ENCODE measurements at regions not wholly inside any gene's neighbourhood (a gene's known extent, or its start where the extent isn't known, plus 50 kb on each side); places are given as distances from the start of the nearest gene placed in this dataset.

DNA sequence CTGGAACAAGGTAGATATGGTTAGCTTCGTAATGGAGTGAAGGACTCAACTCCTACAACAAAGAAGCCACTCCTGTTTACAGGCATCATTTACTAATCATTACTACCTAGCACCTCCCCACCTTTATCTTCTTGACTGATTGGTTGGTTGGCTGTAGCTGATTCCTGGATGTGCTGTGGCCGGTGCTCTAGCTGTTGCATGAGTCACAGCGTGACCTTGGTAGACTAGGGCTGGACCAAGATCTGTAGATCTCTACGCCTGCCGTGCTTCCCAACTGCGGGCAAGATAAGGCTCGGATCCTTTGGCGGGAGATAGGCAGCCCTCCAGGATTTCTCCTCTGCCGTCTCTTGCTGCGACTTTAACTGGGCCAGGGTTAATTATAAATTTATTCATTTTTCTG is 194.3 kb upstream of the SOX11 start:
- Histone ChIP-seq H3K27ac (no peak overlapping the region), H3K9me3 (ENCODE audit: control insufficient read depth, low read length) (no peaks in the 10 kb centered on the region), H3K9ac (no peak overlapping the region), H3K36me3 (ENCODE audit: control insufficient read depth, insufficient read depth, low read length) (no peaks in the 10 kb centered on the region), H2AFZ (no peak overlapping the region), H3K4me1 (no peaks in the 10 kb centered on the region), H3K79me2 (no peaks in the 10 kb centered on the region), H3K4me3 (ENCODE audit: low read depth, low read length) (no peak overlapping the region), H3K27me3 (ENCODE audit: control insufficient read depth, insufficient read depth, low read length) (no peaks in the 10 kb centered on the region), H3K4me2 (ENCODE audit: low read length) (no peak overlapping the region)
- TF ChIP-seq, protein P1, sequence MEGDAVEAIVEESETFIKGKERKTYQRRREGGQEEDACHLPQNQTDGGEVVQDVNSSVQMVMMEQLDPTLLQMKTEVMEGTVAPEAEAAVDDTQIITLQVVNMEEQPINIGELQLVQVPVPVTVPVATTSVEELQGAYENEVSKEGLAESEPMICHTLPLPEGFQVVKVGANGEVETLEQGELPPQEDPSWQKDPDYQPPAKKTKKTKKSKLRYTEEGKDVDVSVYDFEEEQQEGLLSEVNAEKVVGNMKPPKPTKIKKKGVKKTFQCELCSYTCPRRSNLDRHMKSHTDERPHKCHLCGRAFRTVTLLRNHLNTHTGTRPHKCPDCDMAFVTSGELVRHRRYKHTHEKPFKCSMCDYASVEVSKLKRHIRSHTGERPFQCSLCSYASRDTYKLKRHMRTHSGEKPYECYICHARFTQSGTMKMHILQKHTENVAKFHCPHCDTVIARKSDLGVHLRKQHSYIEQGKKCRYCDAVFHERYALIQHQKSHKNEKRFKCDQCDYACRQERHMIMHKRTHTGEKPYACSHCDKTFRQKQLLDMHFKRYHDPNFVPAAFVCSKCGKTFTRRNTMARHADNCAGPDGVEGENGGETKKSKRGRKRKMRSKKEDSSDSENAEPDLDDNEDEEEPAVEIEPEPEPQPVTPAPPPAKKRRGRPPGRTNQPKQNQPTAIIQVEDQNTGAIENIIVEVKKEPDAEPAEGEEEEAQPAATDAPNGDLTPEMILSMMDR (IDR thresholded peaks at IDR 0.05): no peak

DNA sequence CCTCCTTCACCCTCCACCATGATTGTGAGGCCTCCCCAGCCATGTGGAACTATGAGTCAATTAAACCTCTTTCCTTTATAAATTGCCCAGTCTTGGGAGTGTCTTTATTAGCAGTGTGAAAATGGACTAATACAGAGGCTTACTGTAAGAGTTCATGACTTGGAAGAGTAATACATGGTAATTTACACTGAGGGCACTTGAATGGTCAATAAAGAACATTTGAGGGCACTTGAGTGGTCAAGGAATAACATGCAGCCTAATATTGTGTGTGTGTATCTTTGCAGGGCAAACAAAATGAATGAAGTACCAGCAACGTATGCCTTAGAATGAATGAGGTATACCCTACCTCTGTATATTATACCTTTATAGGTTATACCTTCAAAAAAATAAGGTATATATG is 190.4 kb upstream of the SOX11 start:
- no peak overlapping the region for H3K9ac ChIP-seq
- TF ChIP-seq, protein P1 (IDR thresholded peaks at IDR 0.05): no peak
- H3K79me2 ChIP-seq: no peaks in the 10 kb centered on the region

GRCh38 chr2:5502385-5502784 is 189.8 kb upstream of the SOX11 start:
- H3K4me1 ChIP-seq: no peaks in the 10 kb centered on the region
- no peak overlapping the region for H3K27ac ChIP-seq
- H3K36me3 ChIP-seq (ENCODE audit: control insufficient read depth, insufficient read depth, low read length): no peaks in the 10 kb centered on the region
- TF ChIP-seq, protein P1 (IDR thresholded peaks at IDR 0.05): no peak
- H3K79me2 ChIP-seq: no peaks in the 10 kb centered on the region
- no peaks in the 10 kb centered on the region for H3K9me3 ChIP-seq (ENCODE audit: control insufficient read depth, low read length)
- no peak overlapping the region for H3K9ac ChIP-seq
- no peak overlapping the region for H3K4me3 ChIP-seq (ENCODE audit: low read depth, low read length)
- no peak overlapping the region for H2AFZ ChIP-seq
- no peak overlapping the region for H3K4me2 ChIP-seq (ENCODE audit: low read length)
- no peaks in the 10 kb centered on the region for H3K27me3 ChIP-seq (ENCODE audit: control insufficient read depth, insufficient read depth, low read length)

More for the DNA sequence above, 190.4 kb upstream of the SOX11 start:
- Histone ChIP-seq H2AFZ (no peak overlapping the region), H3K27me3 (ENCODE audit: control insufficient read depth, insufficient read depth, low read length) (no peaks in the 10 kb centered on the region), H3K36me3 (ENCODE audit: control insufficient read depth, insufficient read depth, low read length) (no peaks in the 10 kb centered on the region), H3K4me3 (ENCODE audit: low read depth, low read length) (no peak overlapping the region), H3K4me2 (ENCODE audit: low read length) (no peak overlapping the region), H3K9me3 (ENCODE audit: control insufficient read depth, low read length) (no peaks in the 10 kb centered on the region), H3K27ac (no peak overlapping the region), H3K4me1 (no peaks in the 10 kb centered on the region)

- Histone ChIP-seq H3K27ac (no peak overlapping the region), H3K36me3 (ENCODE audit: control insufficient read depth, insufficient read depth, low read length) (no peaks in the 10 kb centered on the region), H3K9ac (no peak overlapping the region), H3K4me1 (no peaks in the 10 kb centered on the region), H3K4me3 (ENCODE audit: low read depth, low read length) (no peak overlapping the region), H3K4me2 (ENCODE audit: low read length) (no peak overlapping the region), H3K27me3 (ENCODE audit: control insufficient read depth, insufficient read depth, low read length) (no peaks in the 10 kb centered on the region), H2AFZ (no peak overlapping the region), H3K9me3 (ENCODE audit: control insufficient read depth, low read length) (no peaks in the 10 kb centered on the region), H3K79me2 (no peaks in the 10 kb centered on the region)
- TF ChIP-seq, protein P1 (IDR thresholded peaks at IDR 0.05): no peak
Observed at GRCh38 chr2:5504756-5505155, 187.4 kb upstream of the SOX11 start.

DNA sequence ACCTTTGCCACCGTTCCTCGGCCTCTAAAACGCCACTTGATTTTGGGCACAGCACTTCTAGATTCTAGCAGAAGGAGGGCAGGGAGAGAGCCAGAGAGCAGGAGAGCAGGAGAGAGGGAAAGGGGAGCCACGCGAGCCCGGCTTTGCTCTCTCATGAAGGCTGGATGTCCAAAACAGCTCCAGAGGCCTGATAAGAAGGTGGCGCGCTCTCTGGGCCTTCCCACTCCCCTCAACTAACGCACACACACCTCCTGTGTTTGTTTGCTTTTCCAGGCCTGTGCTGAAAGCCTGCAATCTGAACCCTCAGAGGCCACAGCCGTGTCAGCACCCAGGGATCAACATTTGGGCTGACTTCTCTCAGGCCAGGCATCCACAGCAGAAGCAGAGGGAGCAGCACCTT is 184.8 kb upstream of the SOX11 start:
- no peaks in the 10 kb centered on the region for H3K9me3 ChIP-seq (ENCODE audit: control insufficient read depth, low read length)
- H3K9ac ChIP-seq: no peak overlapping the region
- no peak overlapping the region for H3K4me2 ChIP-seq (ENCODE audit: low read length)
- no peaks in the 10 kb centered on the region for H3K36me3 ChIP-seq (ENCODE audit: control insufficient read depth, insufficient read depth, low read length)
- no peaks in the 10 kb centered on the region for H3K79me2 ChIP-seq
- H3K4me3 ChIP-seq (ENCODE audit: low read depth, low read length): no peak overlapping the region
- no peak overlapping the region for H3K27ac ChIP-seq
- no peak overlapping the region for H2AFZ ChIP-seq
- TF ChIP-seq, protein P1 (IDR thresholded peaks at IDR 0.05): no peak
- no peaks in the 10 kb centered on the region for H3K27me3 ChIP-seq (ENCODE audit: control insufficient read depth, insufficient read depth, low read length)
- no peaks in the 10 kb centered on the region for H3K4me1 ChIP-seq

All from parathyroid adenoma (tissue), 2 donors.